ENCODE measurements at regions not wholly inside any gene's neighbourhood (a gene's known extent, or its start where the extent isn't known, plus 50 kb on each side); places are given as distances from the start of the nearest gene placed in this dataset.

- no peaks in the 10 kb centered on the region; a peak in 1 of 5 replicates for H3K27me3 ChIP-seq (ENCODE audit: control insufficient read depth in 2 of 2, insufficient read depth in 2 of 2, low read length in 2 of 2)
- no peak for DNase-seq (ENCODE audit: extremely low read depth in 1 of 4, low spot score in 3 of 4)
- ChIA-PET CTCF (ENCODE audit: low intra/inter-chr PET ratio) (no interaction called here), POLR2A (no interaction called here)
- H3K79me2 ChIP-seq (ENCODE audit: control insufficient read depth, insufficient read depth, low read length): no peaks in the 10 kb centered on the region
- no peaks in the 10 kb centered on the region for H3K9me3 ChIP-seq (replicated peaks; ENCODE audit: control insufficient read depth, insufficient read depth, low read depth, low read length)
- H2AFZ ChIP-seq (ENCODE audit: low read depth, low read length): no peak overlapping the region
- no peak overlapping the region for H3K9ac ChIP-seq (ENCODE audit: insufficient read depth in 1 of 2, low read depth in 2 of 2, low read length in 2 of 2)
- no peaks in the 10 kb centered on the region for H3K4me1 ChIP-seq (replicated peaks in 1 of 2; ENCODE audit: control insufficient read depth in 2 of 2, insufficient read depth in 2 of 2, low read length in 2 of 2)
- FAIRE-seq: no peak
- no peaks in the 10 kb centered on the region for H3K9me1 ChIP-seq (ENCODE audit: control insufficient read depth, insufficient read depth, low read length)
- H3K27ac ChIP-seq (ENCODE audit: extremely low read depth, low read depth, low read length): no peak overlapping the region
- no peak for ATAC-seq
- H3K4me3 ChIP-seq: no peak overlapping the region
- WGBS (ENCODE audit: insufficient coverage, low coverage, missing lambda C conversion rate): 0% methylated on average over 4 of the region's 4 CpGs
- no peak overlapping the region for H3K4me2 ChIP-seq (ENCODE audit: insufficient read depth, low read length)
- in situ Hi-C loops (cut with MboI) (no loop called here), intact Hi-C loops (cut with micrococcal nuclease) (no loop called here)
- no TSS peak for BruUV-seq (replicated peaks)
- H4K20me1 ChIP-seq (replicated peaks; ENCODE audit: control insufficient read depth, insufficient read depth, low read length): no peaks in the 10 kb centered on the region
- no peaks in the 10 kb centered on the region for H3K36me3 ChIP-seq (ENCODE audit: control insufficient read depth, insufficient read depth, low read length)
- no peak for TF ChIP-seq ZNF398 (CRISPR knock-in tag; IDR thresholded peaks at IDR 0.05)
- no peak for TF ChIP-seq ZNF511 (CRISPR knock-in tag; IDR thresholded peaks at IDR 0.05)
- no peak for TF ChIP-seq NKRF (IDR thresholded peaks at IDR 0.05; ENCODE audit: borderline replicate concordance)
- TF ChIP-seq ZBTB17 (CRISPR knock-in tag; IDR thresholded peaks at IDR 0.05): no peak
- TF ChIP-seq XRCC3 (IDR thresholded peaks at IDR 0.05): no peak
- TF ChIP-seq ZBTB33 (CRISPR knock-in tag; IDR thresholded peaks at IDR 0.05): no peak
- no peak for TF ChIP-seq ZNF140 (CRISPR knock-in tag; IDR thresholded peaks at IDR 0.05)
- no peak for TF ChIP-seq ZNF583 (CRISPR knock-in tag; IDR thresholded peaks at IDR 0.05)
- TF ChIP-seq GATA2 (CRISPR knock-in tag; IDR thresholded peaks at IDR 0.05): no peak
- TF ChIP-seq XRCC5 (IDR thresholded peaks at IDR 0.05; ENCODE audit: low read depth, low read length): no peak
- no peak for TF ChIP-seq ETV5 (CRISPR knock-in tag; IDR thresholded peaks at IDR 0.05; ENCODE audit: low read depth)
- TF ChIP-seq ZZZ3 (IDR thresholded peaks at IDR 0.05): no peak
- TF ChIP-seq ZNF780A (CRISPR knock-in tag; IDR thresholded peaks at IDR 0.05): no peak
- no peak for TF ChIP-seq BMI1 (IDR thresholded peaks at IDR 0.05; ENCODE audit: low read length)
- no peak for TF ChIP-seq ZBTB9 (CRISPR knock-in tag; IDR thresholded peaks at IDR 0.05)
- TF ChIP-seq NCOA6 (IDR thresholded peaks at IDR 0.05): no peak
- no peak for TF ChIP-seq U2AF1 (optimal IDR thresholded peaks at IDR 0.05; ENCODE audit: low read depth, low read length)
- no peak for TF ChIP-seq ZNF766 (CRISPR knock-in tag; conservative IDR thresholded peaks at IDR 0.05)
These were observed 69.1 kb downstream of the KBTBD8 start for GRCh38 chr3:67067251-67067650.
